ENCODE measurements at regions not wholly inside any gene's neighbourhood (a gene's known extent, or its start where the extent isn't known, plus 50 kb on each side); places are given as distances from the start of the nearest gene placed in this dataset.

DNA sequence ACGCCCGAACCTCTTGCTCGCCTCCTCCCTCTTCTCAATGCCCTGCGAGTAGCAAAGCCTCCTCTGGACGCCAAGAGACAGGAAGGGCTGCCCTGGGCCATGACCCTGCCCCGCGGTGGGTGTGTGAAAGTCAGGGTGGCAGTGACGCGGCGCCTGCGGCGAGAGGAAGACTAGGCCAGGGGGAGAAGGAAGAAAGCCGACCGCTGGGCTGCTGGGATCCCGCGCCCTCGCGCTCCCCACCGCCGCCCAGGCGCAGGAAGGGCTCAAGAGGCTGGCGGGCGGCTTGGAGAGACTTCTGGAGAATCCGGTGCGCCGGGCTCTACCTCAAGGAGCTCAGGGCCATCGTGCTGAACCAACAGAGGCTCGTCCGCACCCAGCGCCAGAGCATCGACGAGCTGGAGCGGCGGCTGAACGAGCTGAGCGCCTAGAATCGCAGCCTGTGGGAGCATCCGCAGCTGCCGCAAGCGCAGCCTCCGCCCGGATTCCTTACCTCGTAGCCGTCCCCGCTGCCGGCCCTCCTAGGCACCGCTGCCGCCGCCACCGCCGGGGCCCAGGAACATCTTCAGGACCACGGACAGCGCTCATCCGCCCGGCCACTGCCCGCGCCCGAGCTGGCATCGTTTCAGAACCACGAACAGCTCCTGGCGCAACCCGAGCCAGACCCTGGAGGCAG lies 105.0 kb upstream of the PRB2 start:
- Histone ChIP-seq H3K4me1 (replicated peaks in 1 of 2; ENCODE audit: control insufficient read depth in 2 of 2, insufficient read depth in 2 of 2, low read length in 2 of 2) (no peaks in the 10 kb centered on the region), H3K4me3 (no peak overlapping the region)
- TF ChIP-seq ZNF121 (CRISPR knock-in tag; conservative IDR thresholded peaks at IDR 0.05): no peak
- TF ChIP-seq CTBP1 (IDR thresholded peaks at IDR 0.05; ENCODE audit: borderline replicate concordance): no peak
- TF ChIP-seq JUN (IDR thresholded peaks at IDR 0.05; ENCODE audit: borderline replicate concordance, low read depth, low read length): no peak
- TF ChIP-seq JUN (CRISPR knock-in tag; IDR thresholded peaks at IDR 0.05; ENCODE audit: borderline replicate concordance): no peak
- TF ChIP-seq YBX1 (IDR thresholded peaks at IDR 0.05): no peak
- TF ChIP-seq TEAD1 (CRISPR knock-in tag; IDR thresholded peaks at IDR 0.05): peak in 1 of 2 experiments; percentile 41; a peak in 1 of 4 replicates
- TF ChIP-seq GABPB2 (CRISPR knock-in tag; conservative IDR thresholded peaks at IDR 0.05): no peak
- TF ChIP-seq PTBP1 (IDR thresholded peaks at IDR 0.05; ENCODE audit: low read depth, low read length): no peak
- no peak for TF ChIP-seq OTX1 (CRISPR knock-in tag; IDR thresholded peaks at IDR 0.05)
- TF ChIP-seq NFIX (CRISPR knock-in tag; IDR thresholded peaks at IDR 0.05; ENCODE audit: low read depth): no peak
- no peak for TF ChIP-seq NRF1 (conservative IDR thresholded peaks at IDR 0.05 in 1 of 2, IDR thresholded peaks at IDR 0.05 in 1 of 2)
- no peak for TF ChIP-seq ZNF655 (CRISPR knock-in tag; IDR thresholded peaks at IDR 0.05)
- no peak for TF ChIP-seq BACH1 (tag; IDR thresholded peaks at IDR 0.05)
- TF ChIP-seq SMAD4 (CRISPR knock-in tag; conservative IDR thresholded peaks at IDR 0.05): no peak
- TF ChIP-seq, protein P1, sequence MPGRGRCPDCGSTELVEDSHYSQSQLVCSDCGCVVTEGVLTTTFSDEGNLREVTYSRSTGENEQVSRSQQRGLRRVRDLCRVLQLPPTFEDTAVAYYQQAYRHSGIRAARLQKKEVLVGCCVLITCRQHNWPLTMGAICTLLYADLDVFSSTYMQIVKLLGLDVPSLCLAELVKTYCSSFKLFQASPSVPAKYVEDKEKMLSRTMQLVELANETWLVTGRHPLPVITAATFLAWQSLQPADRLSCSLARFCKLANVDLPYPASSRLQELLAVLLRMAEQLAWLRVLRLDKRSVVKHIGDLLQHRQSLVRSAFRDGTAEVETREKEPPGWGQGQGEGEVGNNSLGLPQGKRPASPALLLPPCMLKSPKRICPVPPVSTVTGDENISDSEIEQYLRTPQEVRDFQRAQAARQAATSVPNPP (IDR thresholded peaks at IDR 0.05; ENCODE audit: borderline replicate concordance, insufficient read depth, insufficient read length): no peak
- no peak for TF ChIP-seq MAFF (IDR thresholded peaks at IDR 0.05; ENCODE audit: low read length)
- peak; percentile 94 for TF ChIP-seq MIER1 (IDR thresholded peaks at IDR 0.05; ENCODE audit: low read depth)
- no peak for TF ChIP-seq GMEB1 (CRISPR knock-in tag; IDR thresholded peaks at IDR 0.05)
- TF ChIP-seq, protein P2, sequence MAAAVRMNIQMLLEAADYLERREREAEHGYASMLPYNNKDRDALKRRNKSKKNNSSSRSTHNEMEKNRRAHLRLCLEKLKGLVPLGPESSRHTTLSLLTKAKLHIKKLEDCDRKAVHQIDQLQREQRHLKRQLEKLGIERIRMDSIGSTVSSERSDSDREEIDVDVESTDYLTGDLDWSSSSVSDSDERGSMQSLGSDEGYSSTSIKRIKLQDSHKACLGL (CRISPR knock-in tag; IDR thresholded peaks at IDR 0.05; ENCODE audit: borderline replicate concordance, poor library complexity, severe bottlenecking): no peak
- no peak for TF ChIP-seq POLR2B (IDR thresholded peaks at IDR 0.05; ENCODE audit: low read depth, partially characterized antibody)

More for the DNA sequence above, 105.0 kb upstream of the PRB2 start:
- DNase-seq (ENCODE audit: extremely low read depth in 1 of 4, low spot score in 3 of 4) (peak; percentile 33 to 64 (median 48)), FAIRE-seq (no peak), ATAC-seq (peak; percentile 67)
- Histone ChIP-seq H3K36me3 (ENCODE audit: control insufficient read depth, insufficient read depth, low read length) (no peaks in the 10 kb centered on the region), H4K20me1 (replicated peaks; ENCODE audit: control insufficient read depth, insufficient read depth, low read length) (no peaks in the 10 kb centered on the region), H3K4me2 (ENCODE audit: insufficient read depth, low read length) (no peak overlapping the region), H3K9me3 (replicated peaks; ENCODE audit: control insufficient read depth, insufficient read depth, low read depth, low read length) (no peaks in the 10 kb centered on the region), H3K27ac (ENCODE audit: extremely low read depth, low read depth, low read length) (no peak overlapping the region), H2AFZ (ENCODE audit: low read depth, low read length) (no peak overlapping the region), H3K9ac (ENCODE audit: insufficient read depth in 1 of 2, low read depth in 2 of 2, low read length in 2 of 2) (no peak overlapping the region), H3K9me1 (ENCODE audit: control insufficient read depth, insufficient read depth, low read length) (no peaks in the 10 kb centered on the region), H3K27me3 (ENCODE audit: control insufficient read depth in 2 of 2, insufficient read depth in 2 of 2, low read length in 2 of 2) (no peaks in the 10 kb centered on the region), H3K79me2 (ENCODE audit: control insufficient read depth, insufficient read depth, low read length) (no peaks in the 10 kb centered on the region)
- CTCF ChIA-PET (ENCODE audit: low intra/inter-chr PET ratio): no interaction called here
- WGBS (ENCODE audit: insufficient coverage, low coverage, missing lambda C conversion rate): 26% methylated on average over 14 of the region's 62 CpGs
- intact Hi-C loops (cut with micrococcal nuclease): no loop called here
- POLR2A ChIA-PET: no interaction called here
- in situ Hi-C loops (cut with MboI): no loop called here
- no TSS peak for BruUV-seq (replicated peaks)

All from K562 (cell line).